NCI-H187 treated with DMSO at 0.1 percent for 48 hours (cell line): ENCODE measurements at regions not wholly inside any gene's neighbourhood (a gene's known extent, or its start where the extent isn't known, plus 50 kb on each side); places are given as distances from the start of the nearest gene placed in this dataset.

Experiments used
- DNase-seq: peaks from one replicate; lab custom pipeline; 2025; lab: John Stamatoyannopoulos, UW

GRCh38 chr14:25150401-25150800, 100.5 kb upstream of the STXBP6 start:
- DNase-seq: no peak

- DNase-seq: no peak
These were observed 90.5 kb upstream of the STXBP6 start for GRCh38 chr14:25140411-25140810.

DNA sequence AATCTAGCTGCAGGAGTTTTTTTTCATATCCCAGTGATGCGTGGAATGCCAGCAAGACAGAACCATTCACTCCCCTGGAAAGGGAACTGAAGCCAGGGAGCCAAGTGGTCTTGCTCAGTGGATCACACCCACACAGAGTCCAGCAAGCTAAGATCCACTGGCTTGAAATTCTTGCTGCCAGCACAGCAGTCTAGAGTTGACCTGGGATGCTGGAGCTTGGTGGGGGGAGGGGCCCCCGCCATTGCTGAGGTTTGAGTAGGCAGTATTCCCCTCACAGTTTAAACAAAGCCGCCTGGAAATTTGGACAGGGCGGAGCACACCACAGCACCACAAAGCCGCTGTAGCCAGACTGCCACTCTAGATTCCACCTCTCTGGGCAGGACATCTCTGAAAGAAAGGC, 86.9 kb upstream of the STXBP6 start:
- no peak for DNase-seq

DNA sequence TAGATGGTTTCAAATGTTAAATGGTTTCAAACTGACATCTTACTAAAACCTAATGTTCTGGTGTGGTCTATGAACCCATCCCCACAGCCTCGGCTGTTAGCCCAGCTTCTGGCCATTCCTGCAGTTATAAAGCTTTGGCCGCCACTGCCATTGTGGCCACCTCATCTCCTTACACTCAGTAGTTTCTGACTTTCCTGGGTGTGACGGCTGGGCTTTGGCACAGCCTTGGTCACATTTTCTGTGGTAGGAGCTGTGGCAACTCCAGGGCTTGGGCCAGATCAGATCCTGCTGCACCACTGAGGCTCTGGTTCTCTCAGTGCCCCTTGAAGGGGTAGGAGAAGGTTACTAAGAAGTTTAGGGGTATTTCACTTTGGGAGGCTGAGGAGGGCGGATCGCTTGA, 84.2 kb upstream of the STXBP6 start:
- DNase-seq: no peak

GRCh38 chr14:25132732-25133422, 82.9 kb upstream of the STXBP6 start:
- peak; percentile 50 for DNase-seq

GRCh38 chr14:25132094-25132493, 82.1 kb upstream of the STXBP6 start:
- DNase-seq: no peak

DNA sequence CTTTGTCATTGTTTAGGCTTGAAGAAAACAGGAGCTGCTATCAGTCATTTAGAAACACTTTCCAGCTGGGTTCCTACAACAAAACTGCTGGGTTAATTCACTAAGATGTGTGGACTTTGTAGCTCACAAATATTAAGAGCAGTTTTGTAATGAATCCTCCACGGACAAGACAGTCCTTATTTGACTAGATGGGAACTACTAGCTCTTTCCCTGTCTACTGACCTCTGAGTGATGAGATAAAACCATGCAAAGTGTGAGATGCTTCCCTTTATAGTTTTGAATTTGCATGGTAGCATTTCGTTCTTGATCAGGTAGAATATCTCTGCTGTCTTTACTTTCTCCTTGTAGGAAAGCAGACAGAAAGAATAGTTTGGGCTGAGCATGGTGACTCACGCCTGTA, 72.9 kb upstream of the STXBP6 start:
- no peak for DNase-seq

DNA sequence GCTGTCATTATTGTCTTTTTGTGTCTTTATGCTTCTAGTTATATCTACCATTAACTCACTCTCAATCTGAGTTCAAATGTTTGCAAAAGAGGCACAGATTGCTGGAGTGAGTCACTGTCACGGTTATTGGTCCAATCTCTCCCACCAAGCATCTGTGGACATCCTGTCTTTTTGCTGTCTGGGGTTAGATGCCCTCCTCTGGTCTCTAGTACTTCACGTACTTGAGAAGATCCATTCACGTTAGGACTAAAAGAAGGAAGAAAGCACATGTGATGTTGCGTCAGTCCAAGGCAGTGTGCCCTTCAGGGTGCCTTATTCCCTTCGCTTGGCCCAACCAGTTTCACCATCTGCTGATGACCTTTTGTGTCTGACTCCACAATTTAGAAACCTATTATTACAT, 72.3 kb upstream of the STXBP6 start:
- DNase-seq: no peak

DNA sequence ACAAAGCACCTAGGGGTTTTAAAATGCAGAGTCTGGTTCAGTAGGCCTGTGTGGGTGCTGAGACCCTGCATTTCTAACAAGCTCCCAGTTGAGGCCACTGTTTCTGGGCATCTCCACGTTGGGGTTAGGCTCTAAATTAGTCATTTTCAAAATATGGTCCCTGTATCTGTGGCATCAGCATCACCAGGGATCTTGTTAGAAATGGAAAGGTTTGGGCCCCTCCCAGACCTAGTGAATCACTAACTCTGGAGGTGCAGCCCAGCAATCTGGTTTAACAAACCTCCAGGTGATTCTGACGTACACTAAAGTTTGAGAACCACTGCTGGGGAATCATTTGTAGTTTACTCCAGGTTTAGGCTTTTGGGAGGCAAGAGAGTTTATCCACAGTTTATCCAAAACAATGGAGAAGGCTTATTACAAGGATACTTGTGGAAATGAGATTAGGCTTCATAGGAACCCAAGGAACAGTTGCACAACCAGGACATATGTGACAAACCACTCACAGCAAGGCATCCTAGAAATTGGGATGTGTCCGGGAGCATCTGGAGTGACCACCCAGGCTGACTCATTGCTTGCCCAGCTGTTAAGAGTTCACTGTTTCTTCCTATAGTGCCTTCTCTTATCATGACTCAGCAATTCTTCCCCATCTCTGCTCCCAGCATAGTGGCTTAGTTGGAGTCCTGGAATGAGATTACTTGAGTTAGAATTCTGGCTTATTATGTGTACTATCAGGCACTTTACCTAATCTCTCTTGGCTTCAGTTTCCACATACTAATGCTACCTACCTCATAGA, 71.6 kb upstream of the STXBP6 start:
- DNase-seq: no peak

GRCh38 chr14:25120261-25120660, 70.3 kb upstream of the STXBP6 start:
- DNase-seq: no peak

DNA sequence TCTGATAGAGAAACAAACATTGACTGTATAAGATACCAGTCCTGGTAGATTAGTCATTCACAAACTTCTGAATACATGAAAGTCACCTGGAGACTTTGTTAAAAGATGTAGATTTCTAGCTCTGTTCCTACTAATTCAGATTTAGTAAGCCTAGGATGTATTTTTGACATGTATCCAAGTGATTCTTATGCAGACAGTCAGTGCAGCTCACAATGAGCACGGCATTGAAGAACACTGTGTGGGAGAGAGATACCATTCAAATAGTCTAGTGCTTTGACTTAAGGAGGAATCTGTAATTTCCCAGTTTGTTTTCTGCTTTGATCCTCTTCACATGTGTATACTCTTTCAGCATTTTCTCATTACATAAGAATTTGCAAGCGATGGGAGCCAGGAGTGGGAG, 68.7 kb upstream of the STXBP6 start:
- no peak for DNase-seq

DNA sequence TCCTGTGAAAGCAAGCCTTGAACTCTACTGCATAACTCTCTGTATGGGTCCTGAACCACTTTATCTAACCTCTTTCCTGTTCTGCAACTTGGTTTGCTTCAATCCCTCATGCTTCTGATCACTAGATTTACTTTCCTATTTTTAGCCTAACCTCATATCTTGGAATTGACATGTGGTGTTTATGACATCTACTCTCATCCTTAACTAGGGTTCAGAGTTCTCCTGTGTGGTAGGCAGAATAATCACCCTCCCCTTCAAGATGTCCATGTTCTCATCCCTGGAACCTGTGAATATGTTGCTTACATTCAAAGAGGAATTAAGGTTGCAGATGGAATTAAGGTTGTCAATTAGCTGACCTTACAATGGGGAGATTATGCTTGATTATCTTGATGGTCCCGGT, 67.4 kb upstream of the STXBP6 start:
- no peak for DNase-seq

- no peak for DNase-seq
These were observed 66.7 kb upstream of the STXBP6 start for GRCh38 chr14:25116607-25117006.

- no peak for DNase-seq
These were observed 63.4 kb upstream of the STXBP6 start for GRCh38 chr14:25113394-25113793.

DNA sequence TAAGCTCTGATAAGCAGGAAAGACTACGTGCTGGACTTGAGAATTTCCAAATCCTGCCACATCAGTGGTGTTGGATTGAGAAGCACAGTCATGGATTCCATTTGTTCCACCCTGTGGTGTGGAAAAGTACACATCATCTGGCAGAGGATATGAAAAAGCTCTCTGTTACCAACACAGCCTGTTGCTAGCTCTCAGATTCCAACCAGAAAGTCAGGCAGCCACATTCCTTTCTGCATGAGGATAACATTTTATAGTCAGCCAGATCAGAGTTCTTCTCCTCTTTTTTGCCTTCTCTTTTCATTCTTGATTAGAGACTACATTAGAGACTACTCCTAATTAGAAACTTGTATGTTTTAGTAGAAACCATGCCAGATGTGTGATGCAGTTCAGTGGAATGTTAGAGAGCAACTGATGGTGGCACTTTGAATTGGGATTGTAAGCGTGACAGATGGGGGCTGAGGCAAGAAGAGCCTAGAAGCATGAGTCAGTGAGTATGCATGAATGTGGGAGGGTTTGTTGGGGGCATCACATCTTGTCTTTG, 61.2 kb upstream of the STXBP6 start:
- DNase-seq: no peak

GRCh38 chr14:25110106-25110505, 60.2 kb upstream of the STXBP6 start:
- no peak for DNase-seq

DNA sequence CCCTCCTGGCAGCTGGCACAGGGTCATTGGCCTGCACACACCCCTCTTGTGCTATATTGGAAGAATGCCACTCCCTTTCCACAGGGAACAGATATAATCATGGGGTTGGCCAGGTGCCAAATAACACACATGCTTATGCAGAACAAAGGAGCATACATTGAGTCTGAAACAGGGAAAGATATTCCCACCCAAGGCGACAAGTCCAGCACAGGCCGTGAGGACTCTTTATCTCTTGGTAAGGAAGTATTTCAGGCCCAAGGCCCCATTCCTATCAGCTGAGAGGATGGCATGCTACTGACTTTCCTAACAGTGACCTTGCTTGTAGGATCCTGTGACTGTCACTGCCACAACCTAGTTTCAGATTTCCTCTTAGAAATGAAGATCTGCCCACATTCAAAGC, 59.0 kb upstream of the STXBP6 start:
- no peak for DNase-seq

DNA sequence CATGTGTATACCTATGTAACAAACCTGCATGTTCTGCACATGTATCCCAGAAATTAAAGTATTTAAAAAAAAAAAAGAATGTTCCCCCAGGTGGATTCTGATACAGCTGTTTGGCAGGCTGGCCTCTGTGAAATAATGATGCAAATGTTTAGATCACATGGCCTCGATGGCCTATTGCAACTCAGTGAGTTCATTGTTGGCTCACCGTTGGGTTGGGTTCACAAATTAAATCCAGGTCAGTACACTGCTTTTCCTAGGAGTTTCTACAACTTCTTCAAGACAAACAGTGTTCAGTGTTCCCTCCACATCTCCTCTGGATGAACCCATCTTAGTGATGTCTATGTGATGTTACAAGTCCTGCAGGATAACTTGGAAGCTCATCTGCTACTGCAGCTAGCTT, 58.3 kb upstream of the STXBP6 start:
- no peak for DNase-seq

- DNase-seq: no peak
These were observed 53.9 kb upstream of the STXBP6 start for GRCh38 chr14:25103820-25104219.

- no peak for DNase-seq
These were observed 53.3 kb upstream of the STXBP6 start for GRCh38 chr14:25103271-25103670.

GRCh38 chr14:25102788-25103187, 52.8 kb upstream of the STXBP6 start:
- no peak for DNase-seq

GRCh38 chr14:25101276-25101675, 51.3 kb upstream of the STXBP6 start:
- no peak for DNase-seq
